GM19455 (cell line): ENCODE measurements at regions not wholly inside any gene's neighbourhood (a gene's known extent, or its start where the extent isn't known, plus 50 kb on each side); places are given as distances from the start of the nearest gene placed in this dataset.
"Not testable (repeated sequence)": the region's sequence is repeated elsewhere in the genome, so short reads cannot be mapped to it uniquely, and the experiment has no call there.

Source experiments
- ATAC-seq: cut with Tn5 transposase; IDR thresholded peaks from one replicate; pipeline ENCODE4 v1.9.1; 2021; ENCODE audit not compliant: unreplicated experiment

DNA sequence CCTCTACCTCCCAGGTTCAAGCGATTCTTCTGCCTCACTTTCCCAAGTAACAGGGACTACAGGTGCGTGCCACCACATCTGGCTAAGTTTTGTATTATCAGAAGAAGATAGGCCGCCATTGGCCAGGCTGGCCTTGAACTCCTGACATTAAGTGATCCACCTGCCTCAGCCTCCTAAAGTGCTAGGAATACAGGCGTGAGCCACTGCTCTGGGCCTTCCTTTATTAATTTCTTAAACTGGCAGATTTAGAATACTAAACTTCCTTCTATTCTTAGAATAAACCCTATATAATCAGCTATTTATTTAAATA is 86.6 kb downstream of the HFE start:
- ATAC-seq, result no peak

GRCh38 chr6:26175033-26175427 is 87.8 kb downstream of the HFE start:
- no peak for ATAC-seq

- ATAC-seq, result no peak
These were observed 88.4 kb downstream of the HFE start for GRCh38 chr6:26175428-26176181.

DNA sequence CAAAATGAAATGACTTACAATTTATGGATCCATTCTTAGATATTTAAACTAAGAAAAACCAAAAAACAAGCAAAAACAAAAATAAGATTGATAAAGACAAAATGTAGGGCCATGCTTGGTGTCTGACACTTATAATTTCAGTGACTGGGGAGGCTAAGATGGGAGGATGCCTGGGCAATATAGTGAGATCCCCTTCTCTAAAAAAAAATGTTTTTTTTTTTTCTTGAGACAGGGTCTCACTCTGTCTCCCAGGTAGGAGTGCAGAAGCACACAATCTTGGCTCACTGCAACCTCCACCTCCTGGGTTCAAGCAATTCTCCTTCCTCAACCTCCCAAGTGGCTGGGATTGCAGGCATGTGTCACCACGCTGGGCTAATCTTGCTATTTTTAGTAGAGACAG is 92.4 kb downstream of the HFE start:
- ATAC-seq, result no peak

GRCh38 chr6:26180346-26180745 is 93.1 kb downstream of the HFE start:
- no peak for ATAC-seq

DNA sequence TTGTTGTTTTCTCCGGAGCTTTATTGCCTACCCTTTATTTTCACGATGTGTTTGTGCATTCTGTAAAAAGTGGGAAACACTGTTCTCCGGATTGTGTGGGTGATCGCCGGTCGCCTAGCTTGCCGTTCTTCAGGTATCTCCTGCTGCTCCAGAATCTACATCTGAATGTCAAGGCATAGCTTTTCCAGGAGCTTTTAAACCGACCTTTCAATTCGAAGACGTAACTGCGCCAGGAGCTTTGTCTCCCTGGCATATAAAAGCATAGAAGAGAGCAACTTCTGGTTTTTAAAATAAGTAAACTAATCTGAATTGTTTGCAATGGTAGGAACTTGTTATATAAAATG is 96.0 kb downstream of the HFE start:
- no peak for ATAC-seq

DNA sequence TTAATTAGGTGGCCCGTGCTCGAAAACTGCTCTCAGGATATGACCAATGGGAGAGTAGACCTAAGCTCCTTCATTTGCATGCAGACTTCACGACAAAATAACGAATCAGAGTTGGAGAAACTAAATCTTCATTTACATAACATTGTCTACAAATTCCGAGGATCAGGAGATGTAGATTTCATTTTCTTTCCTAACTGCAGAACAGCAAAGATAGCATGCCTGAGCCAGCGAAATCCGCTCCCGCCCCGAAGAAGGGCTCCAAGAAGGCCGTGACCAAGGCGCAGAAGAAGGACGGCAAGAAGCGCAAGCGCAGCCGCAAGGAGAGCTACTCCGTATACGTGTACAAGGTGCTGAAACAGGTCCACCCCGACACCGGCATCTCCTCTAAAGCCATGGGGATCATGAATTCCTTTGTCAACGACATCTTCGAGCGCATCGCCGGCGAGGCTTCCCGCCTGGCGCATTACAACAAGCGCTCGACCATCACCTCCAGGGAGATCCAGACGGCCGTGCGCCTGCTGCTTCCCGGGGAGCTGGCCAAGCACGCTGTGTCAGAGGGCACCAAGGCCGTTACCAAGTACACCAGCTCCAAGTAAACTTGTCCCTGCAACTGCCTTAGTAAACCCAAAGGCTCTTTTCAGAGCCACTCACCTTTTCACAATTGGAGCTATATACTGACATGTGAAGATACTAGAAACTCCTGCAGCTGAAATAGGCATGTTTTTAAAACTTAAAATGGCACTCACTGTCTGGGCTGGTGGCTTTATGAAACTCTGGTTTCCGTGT is 96.5 kb downstream of the HFE start:
- ATAC-seq, result no peak

DNA sequence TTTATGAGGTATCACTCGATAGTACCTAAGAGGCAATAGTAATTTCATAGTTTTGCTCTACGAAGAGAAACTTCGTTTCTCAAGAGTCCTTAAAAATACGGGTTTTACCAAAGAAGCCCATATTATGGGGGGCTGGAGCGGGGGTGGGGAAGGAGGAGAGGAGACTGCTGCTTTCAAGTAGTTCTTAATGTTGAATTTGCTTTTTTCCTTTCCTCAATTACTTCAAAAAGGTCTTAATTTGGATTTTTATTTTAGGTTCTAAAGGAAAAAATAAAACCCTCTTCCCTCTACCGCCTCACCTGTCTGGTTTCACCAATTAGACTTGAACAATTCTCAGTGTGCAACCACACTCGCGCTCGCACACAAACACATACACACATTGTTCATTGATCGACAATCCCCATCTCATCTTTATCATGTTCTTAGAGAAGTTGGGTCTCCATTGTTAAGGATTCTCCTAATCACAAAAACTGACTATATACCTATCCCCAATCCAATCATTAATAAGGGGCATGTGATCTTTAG is 97.2 kb downstream of the HFE start:
- no peak for ATAC-seq

- ATAC-seq, result no peak
These were observed 97.8 kb downstream of the HFE start for GRCh38 chr6:26185004-26185403.

DNA sequence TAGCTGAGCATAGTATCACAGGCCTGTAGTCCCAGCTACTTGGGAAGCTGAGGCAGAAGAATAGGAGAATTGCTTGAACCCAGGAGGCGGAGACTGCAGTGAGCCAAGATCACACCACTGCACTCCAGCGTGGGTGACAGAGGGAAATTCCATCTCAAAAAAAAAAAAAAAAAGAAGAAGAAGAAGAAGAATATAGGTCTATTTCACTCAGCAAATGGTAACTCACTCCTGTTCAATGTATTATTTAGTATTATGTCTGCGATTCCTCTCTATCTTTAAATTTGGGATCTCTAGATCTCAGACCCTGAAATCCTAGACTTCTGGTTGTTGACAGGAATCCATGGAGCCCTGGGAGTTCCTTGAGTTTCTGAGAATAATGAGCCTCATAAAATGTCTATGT is 98.6 kb downstream of the HFE start:
- no peak for ATAC-seq

DNA sequence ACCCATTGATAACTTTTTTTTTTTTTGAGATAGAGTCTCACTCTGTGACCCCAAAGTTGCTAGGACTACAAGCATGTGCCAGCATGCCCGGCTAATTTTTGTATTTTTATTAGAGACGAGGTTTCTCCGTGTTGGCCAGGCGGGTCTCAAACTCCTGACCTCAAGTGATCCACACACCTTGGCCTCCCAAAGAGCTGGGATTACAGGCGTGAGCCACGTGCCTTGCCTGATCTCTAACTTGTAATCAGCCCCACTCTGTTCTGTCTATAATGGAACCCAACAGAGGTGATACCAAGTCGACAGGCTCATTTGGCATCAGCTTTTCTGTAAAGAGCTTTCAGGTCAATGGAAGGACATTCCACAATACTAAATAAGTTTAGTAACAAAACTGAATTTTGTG is 99.4 kb downstream of the HFE start:
- no peak for ATAC-seq

DNA sequence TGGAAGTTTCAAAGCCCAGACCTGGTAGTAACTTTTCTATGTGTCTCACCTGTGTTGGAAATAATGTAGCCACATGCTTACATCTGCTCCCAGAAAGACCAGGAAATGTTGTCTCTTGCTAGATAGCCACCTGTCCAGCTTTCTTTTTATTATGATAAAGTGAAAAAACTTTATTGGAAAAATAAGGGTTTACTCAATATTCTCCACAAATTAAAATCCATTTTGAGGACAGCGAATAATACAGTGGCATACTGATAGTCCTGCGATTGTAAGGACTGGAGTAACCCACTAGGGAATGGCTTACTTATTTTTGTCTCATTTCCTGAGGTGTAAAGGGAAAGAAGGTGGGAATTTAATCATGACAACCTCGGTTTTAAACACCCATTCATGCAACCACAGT is 100.1 kb downstream of the HFE start:
- ATAC-seq, result no peak

DNA sequence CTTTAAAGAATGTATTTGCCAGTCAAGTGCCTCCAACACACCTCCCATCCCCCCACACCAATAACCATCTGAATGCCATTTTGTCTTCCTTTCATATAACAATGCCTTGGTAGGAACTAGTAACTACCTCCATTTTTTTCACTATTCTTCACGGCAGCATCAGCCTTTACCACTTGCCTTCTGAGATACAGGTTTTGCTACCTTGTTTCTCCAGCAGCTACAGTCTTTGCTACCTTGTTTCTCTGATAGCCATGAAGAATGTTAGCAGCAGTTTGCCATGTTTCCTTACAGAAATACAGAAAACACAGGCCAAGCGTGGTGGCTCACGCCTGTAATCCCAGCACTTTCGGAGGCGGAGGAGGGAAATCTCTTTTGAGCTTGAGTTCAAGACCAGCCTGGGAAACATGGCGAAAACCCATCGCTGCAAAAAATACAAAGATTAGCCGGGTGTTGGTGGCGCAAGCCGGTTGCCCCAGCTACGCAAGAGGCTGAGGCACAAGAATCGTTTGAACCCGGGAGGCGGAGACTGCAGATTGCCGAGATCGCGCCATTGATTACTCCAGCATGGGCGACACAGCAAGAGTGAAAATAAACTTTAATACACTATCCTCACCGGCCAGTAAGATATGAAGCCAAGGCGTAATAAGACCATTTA is 100.9 kb downstream of the HFE start:
- ATAC-seq, result peak; percentile 23

DNA sequence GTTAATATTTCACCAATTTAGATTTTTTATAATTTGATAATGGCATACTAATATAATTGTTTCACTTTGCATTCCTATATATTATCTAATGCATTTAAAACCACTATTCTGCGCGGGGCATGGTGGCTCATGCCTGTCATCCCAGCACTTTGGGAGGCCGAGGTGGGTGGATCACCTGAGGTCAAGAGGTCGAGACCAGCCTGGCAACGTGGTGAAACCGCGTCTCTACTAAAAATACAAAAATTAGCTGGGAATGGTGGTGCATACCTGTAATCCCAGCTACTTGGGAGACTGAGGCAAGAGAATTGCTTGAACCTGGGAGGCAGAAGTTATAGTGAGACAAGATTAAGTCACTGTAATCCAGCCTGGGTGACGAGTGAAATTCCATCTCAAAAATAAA is 104.3 kb downstream of the HFE start:
- not testable (repeated sequence) for ATAC-seq

DNA sequence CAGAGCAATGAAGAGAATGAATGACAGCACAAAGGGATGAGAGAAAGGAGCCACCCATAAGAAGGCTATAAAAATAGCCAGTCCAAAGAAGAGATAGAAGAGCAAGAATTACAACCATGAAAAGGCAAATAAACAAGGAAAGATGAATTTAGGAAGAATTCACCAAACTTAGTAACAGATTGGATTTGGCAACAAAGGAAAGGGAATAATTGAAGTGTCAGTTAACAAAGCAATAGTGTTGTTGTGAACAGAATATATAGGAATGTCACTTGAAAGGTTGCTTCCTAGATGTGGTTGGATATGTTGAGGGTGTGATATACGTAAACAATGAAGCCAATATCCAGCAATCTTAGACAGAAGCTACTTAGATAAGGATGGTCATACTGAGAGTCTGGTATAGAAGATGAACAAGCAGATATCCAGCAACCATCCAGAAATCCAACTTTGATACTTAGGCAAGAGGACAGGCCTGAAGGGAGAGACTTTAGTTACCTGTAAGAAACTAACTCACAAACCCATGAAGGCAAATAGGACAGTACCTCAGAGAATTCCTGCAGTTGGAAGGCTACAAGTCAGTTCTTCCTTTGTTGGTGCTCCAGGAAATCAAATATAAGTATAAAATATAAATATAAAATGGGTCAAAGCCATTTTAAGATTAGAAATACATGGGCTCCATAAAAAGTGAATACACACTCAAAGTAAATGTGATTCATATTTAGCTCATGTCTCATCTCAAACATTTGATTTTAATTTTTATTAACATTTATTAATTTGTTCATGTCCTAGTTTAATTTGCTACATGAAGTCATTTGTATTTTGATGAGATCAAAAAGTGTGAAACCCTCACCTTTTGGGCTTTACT is 106.5 kb downstream of the HFE start:
- no peak for ATAC-seq

DNA sequence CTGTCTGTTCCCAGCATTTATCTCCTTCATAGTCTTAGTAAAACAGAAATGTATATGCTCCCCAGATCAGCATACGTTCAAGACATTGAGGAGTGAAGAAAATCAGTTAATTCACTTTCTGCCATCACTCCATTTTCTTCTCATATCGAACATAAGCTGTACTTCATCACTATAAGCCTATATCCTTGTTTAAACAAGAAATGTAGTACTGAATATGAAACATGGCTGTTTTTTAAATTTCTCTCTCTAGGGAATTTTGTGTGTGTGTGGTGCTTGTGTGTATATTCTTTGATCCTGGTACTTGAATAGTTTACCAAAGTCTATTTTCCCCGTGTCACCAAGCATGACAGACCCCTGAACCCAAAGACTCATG is 107.1 kb downstream of the HFE start:
- no peak for ATAC-seq

GRCh38 chr6:26194816-26195375 is 107.7 kb downstream of the HFE start:
- no peak for ATAC-seq

- ATAC-seq, result peak; percentile 25
These were observed 108.2 kb downstream of the HFE start for GRCh38 chr6:26195376-26195923.

GRCh38 chr6:26195924-26196845 is 109.0 kb downstream of the HFE start:
- ATAC-seq, result no peak
